PC-3 (cell line): ENCODE measurements at regions not wholly inside any gene's neighbourhood (a gene's known extent, or its start where the extent isn't known, plus 50 kb on each side); places are given as distances from the start of the nearest gene placed in this dataset.

Source experiments
- ATAC-seq: fragments of 200-7000 bp; cut with Tn5 transposase; 2 replicates; pipeline ENCODE4 v1.9.1; 2020; ENCODE audit warnings: mild to moderate bottlenecking, moderate library complexity
- BruUV-seq: library from RNA; stranded (reverse); fragments of 400-500 nt; replicated peaks from 2 replicates; lab custom pipeline; 2021; lab: Mats Ljungman, UMichigan
- CTCF ChIA-PET: fragments of 300-600 bp; sonication (Branson Sonifier 250); formaldehyde crosslinking; loops from one replicate; lab custom pipeline; 2022; ENCODE audit warnings: antibody characterized with exemption; lab: Charles Lee
- POLR2A ChIA-PET: fragments of 300-600 bp; sonication (Branson Sonifier 250); formaldehyde crosslinking; loops from one replicate; lab custom pipeline; 2022; ENCODE audit warnings: antibody characterized with exemption; ENCODE audit not compliant: unreplicated experiment; lab: Charles Lee
- DNase-seq: peaks from one replicate; pipeline ENCODE4 v3.0.0-alpha.2; 2015
- H2AFZ ChIP-seq: fragments of 300-600 bp; sonication (generic); 2 replicates; pipeline ENCODE4 v1.6.0; 2016; ENCODE audit warnings: antibody characterized with exemption, low read length
- H3F3A ChIP-seq: fragments of 300-600 bp; sonication (generic); one replicate; pipeline ENCODE4 v1.6.0; 2017; ENCODE audit warnings: antibody characterized with exemption, low read length, control low read depth, mild to moderate bottlenecking; ENCODE audit not compliant: unreplicated experiment
- H3K27ac ChIP-seq: fragments of 300-600 bp; sonication (generic); 2 replicates; pipeline ENCODE4 v1.5.1; 2016; ENCODE audit warnings: mild to moderate bottlenecking, low read length
- H3K27me3 ChIP-seq: fragments of 300-600 bp; sonication (generic); 2 replicates; pipeline ENCODE4 v1.6.1; 2016; ENCODE audit warnings: low read length, mixed read lengths
- H3K36me3 ChIP-seq: fragments of 300-600 bp; sonication (generic); 2 replicates; pipeline ENCODE4 v1.6.1; 2016; ENCODE audit warnings: low read depth, mixed run types, low read length, mixed read lengths
- H3K4me1 ChIP-seq: fragments of 300-600 bp; sonication (generic); 2 replicates; pipeline ENCODE4 v1.5.1; 2016; ENCODE audit warnings: low read length; ENCODE audit not compliant: insufficient read depth
- H3K4me2 ChIP-seq: fragments of 300-600 bp; sonication (generic); 2 replicates; pipeline ENCODE4 v1.6.0; 2016; ENCODE audit warnings: low read length
- H3K4me3 ChIP-seq: fragments of 300-600 bp; sonication (generic); 2 replicates; pipeline ENCODE4 v1.5.1; 2016; ENCODE audit warnings: mild to moderate bottlenecking, low read length, mixed read lengths
- H3K79me2 ChIP-seq: fragments of 300-600 bp; sonication (generic); 2 replicates; pipeline ENCODE4 v1.6.1; 2017; ENCODE audit warnings: low read length, mixed read lengths
- H3K9ac ChIP-seq: fragments of 300-600 bp; sonication (generic); 2 replicates; pipeline ENCODE4 v1.6.0; 2016; ENCODE audit warnings: mild to moderate bottlenecking, low read length
- H3K9me2 ChIP-seq: fragments of 300-600 bp; sonication (generic); replicated peaks from 2 replicates; pipeline ENCODE4 v1.6.1; 2016; ENCODE audit warnings: mixed run types, low read length, mixed read lengths
- H3K9me3 ChIP-seq: fragments of 300-600 bp; sonication (generic); 2 replicates; pipeline ENCODE4 v1.6.1; 2016; ENCODE audit warnings: low read length, mixed read lengths
- H4K20me1 ChIP-seq: fragments of 300-600 bp; sonication (generic); 2 replicates; pipeline ENCODE4 v1.6.1; 2016; ENCODE audit warnings: low read length, mixed read lengths
- CTCF ChIP-seq: fragments of 300-600 bp; sonication (generic); conservative IDR thresholded peaks from 2 replicates; pipeline ENCODE4 v1.5.1; 2017; ENCODE audit warnings: antibody characterized with exemption, low read depth, mild to moderate bottlenecking, low read length
- EZH2 ChIP-seq: fragments of 300-600 bp; sonication (generic); IDR thresholded peaks from one replicate; pipeline ENCODE4 v1.6.1; 2017; ENCODE audit warnings: antibody characterized with exemption, mild to moderate bottlenecking, low read length; ENCODE audit not compliant: unreplicated experiment
- EZH2phosphoT487 ChIP-seq: fragments of 300-600 bp; sonication (generic); IDR thresholded peaks from 2 replicates; pipeline ENCODE4 v1.6.1; 2018; ENCODE audit warnings: mild to moderate bottlenecking, antibody characterized with exemption, low read length, borderline replicate concordance
- intact Hi-C: fragments of 100-400 bp; cut with micrococcal nuclease; formaldehyde crosslinking; loops from 2 replicates; pipeline ENCODE4 v1.9.0; 2023

- H3K4me3 ChIP-seq, result no peak overlapping the region
- DNase-seq (no peak), ATAC-seq (no peak)
- H3K79me2 ChIP-seq, result no peaks in the 10 kb centered on the region
- no peak overlapping the region for H3K9ac ChIP-seq
- H3K27me3 ChIP-seq, result no peaks in the 10 kb centered on the region
- CTCF ChIA-PET, result no interaction called here
- H3K36me3 ChIP-seq, result no peaks in the 10 kb centered on the region
- no peaks in the 10 kb centered on the region for H4K20me1 ChIP-seq
- H3F3A ChIP-seq, result no peaks in the 10 kb centered on the region
- intact Hi-C loops, result no loop called here
- H3K27ac ChIP-seq, result no peak overlapping the region
- no peaks in the 10 kb centered on the region for H3K4me1 ChIP-seq
- no peak overlapping the region for H3K4me2 ChIP-seq
- TF ChIP-seq EZH2 (no peak), EZH2phosphoT487 (no peak), CTCF (no peak)
- peaks cover 7% of the 10 kb centered on the region for H3K9me3 ChIP-seq
- no peak overlapping the region for H2AFZ ChIP-seq
- BruUV-seq, result no TSS peak
- no peaks in the 10 kb centered on the region for H3K9me2 ChIP-seq
- POLR2A ChIA-PET, result no interaction called here
Observed at GRCh38 chr3:34844323-34844620, 795.1 kb upstream of the ARPP21 start.

DNA sequence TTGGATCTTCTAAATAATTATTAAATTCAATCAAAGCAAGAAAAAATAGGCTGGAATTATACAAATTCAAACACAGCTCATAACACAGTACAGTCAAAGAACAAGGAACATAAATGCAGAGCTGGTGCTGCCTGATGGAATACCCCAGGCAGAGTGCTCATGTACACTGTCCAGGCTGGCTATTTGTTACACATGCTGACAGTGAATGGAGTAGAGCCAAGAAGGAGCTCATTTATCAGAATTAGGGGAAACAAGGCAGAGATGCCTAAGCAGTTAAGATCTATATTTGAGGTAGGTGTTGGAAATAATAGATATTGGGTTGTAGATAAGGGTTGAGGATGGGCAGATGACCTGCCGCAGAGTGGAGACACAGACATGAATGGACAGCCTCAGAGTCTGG is 788.2 kb upstream of the ARPP21 start:
- Histone ChIP-seq H3K27ac (no peak overlapping the region), H4K20me1 (no peaks in the 10 kb centered on the region), H3K9me3 (peaks cover 10% of the 10 kb centered on the region), H3K36me3 (no peaks in the 10 kb centered on the region), H3K27me3 (no peaks in the 10 kb centered on the region), H3K79me2 (no peaks in the 10 kb centered on the region), H3K4me3 (no peak overlapping the region), H3K9me2 (no peaks in the 10 kb centered on the region), H3F3A (no peaks in the 10 kb centered on the region), H3K9ac (no peak overlapping the region), H3K4me2 (no peak overlapping the region), H3K4me1 (no peaks in the 10 kb centered on the region), H2AFZ (no peak overlapping the region)
- DNase-seq, result no peak
- BruUV-seq, result no TSS peak
- ATAC-seq, result no peak
- TF ChIP-seq EZH2, result no peak
- no peak for TF ChIP-seq CTCF
- TF ChIP-seq EZH2phosphoT487, result no peak
- ChIA-PET CTCF (interaction anchor here (0.5 kb wide), 1 partner anchor 413 kb away, joined by 3 read pairs; no protein-coding TSS in a partner anchor), POLR2A (no interaction called here)
- intact Hi-C loops, result no loop called here

GRCh38 chr3:34852844-34853439 is 786.4 kb upstream of the ARPP21 start:
- Histone ChIP-seq H3K27ac (no peak overlapping the region), H3K9me2 (no peaks in the 10 kb centered on the region), H3F3A (no peaks in the 10 kb centered on the region), H3K4me2 (no peak overlapping the region), H4K20me1 (no peaks in the 10 kb centered on the region), H3K27me3 (no peaks in the 10 kb centered on the region), H3K36me3 (no peaks in the 10 kb centered on the region), H3K9ac (no peak overlapping the region), H3K4me3 (no peak overlapping the region), H3K79me2 (no peaks in the 10 kb centered on the region), H3K4me1 (no peaks in the 10 kb centered on the region), H3K9me3 (peaks cover 9% of the 10 kb centered on the region; the same call in 1 of the 2 replicates), H2AFZ (no peak overlapping the region)
- no TSS peak for BruUV-seq
- ChIA-PET CTCF (no interaction called here), POLR2A (no interaction called here)
- DNase-seq (no peak), ATAC-seq (no peak)
- intact Hi-C loops, result no loop called here
- TF ChIP-seq CTCF (no peak), EZH2 (no peak), EZH2phosphoT487 (no peak)
